ENCODE measurements at regions not wholly inside any gene's neighbourhood (a gene's known extent, or its start where the extent isn't known, plus 50 kb on each side); places are given as distances from the start of the nearest gene placed in this dataset.

GRCh38 chr9:130755377-130756007 lies 61.9 kb downstream of the EXOSC2 start:
- DNase-seq: no peak

- DNase-seq: no peak
These were observed 62.5 kb downstream of the EXOSC2 start for GRCh38 chr9:130756037-130756436.

- no peak for DNase-seq
These were observed 63.0 kb downstream of the EXOSC2 start for GRCh38 chr9:130756455-130757152.

- no peak for DNase-seq
These were observed 66.2 kb downstream of the EXOSC2 start for GRCh38 chr9:130759738-130760137.

GRCh38 chr9:130763331-130764171 lies 70.0 kb downstream of the EXOSC2 start:
- no peak for DNase-seq

GRCh38 chr9:130765137-130766020 lies 69.7 kb upstream of the ABL1 start:
- no peak for DNase-seq

- no peak for DNase-seq
These were observed 68.8 kb upstream of the ABL1 start for GRCh38 chr9:130766021-130766926.

- no peak for DNase-seq
These were observed 68.1 kb upstream of the ABL1 start for GRCh38 chr9:130766927-130767307.

GRCh38 chr9:130768265-130768664 lies 66.8 kb upstream of the ABL1 start:
- no peak for DNase-seq

GRCh38 chr9:130768891-130769403 lies 66.1 kb upstream of the ABL1 start:
- no peak for DNase-seq

- DNase-seq: no peak
These were observed 65.0 kb upstream of the ABL1 start for GRCh38 chr9:130770093-130770492.

GRCh38 chr9:130770679-130771442 lies 64.2 kb upstream of the ABL1 start:
- DNase-seq: peak in 2 of 6 experiments; percentile 16 to 18

- DNase-seq: no peak
These were observed 62.9 kb upstream of the ABL1 start for GRCh38 chr9:130772185-130772584.

- DNase-seq: no peak
These were observed 60.9 kb upstream of the ABL1 start for GRCh38 chr9:130774183-130774582.

GRCh38 chr9:130775336-130775991 lies 59.6 kb upstream of the ABL1 start:
- DNase-seq: no peak

GRCh38 chr9:130779153-130779855 lies 55.8 kb upstream of the ABL1 start:
- no peak for DNase-seq

GRCh38 chr9:130780415-130780814 lies 54.6 kb upstream of the ABL1 start:
- DNase-seq: no peak

- DNase-seq: no peak
These were observed 54.1 kb upstream of the ABL1 start for GRCh38 chr9:130780865-130781504.

GRCh38 chr9:130781569-130781968 lies 53.5 kb upstream of the ABL1 start:
- no peak for DNase-seq
